K562 (cell line): ENCODE measurements at regions not wholly inside any gene's neighbourhood (a gene's known extent, or its start where the extent isn't known, plus 50 kb on each side); places are given as distances from the start of the nearest gene placed in this dataset.

Experiments
- ATAC-seq: fragments of 200-7000 bp; cut with Tn5 transposase; 3 replicates; pipeline ENCODE4 v1.9.1; 2020; ENCODE audit warnings: moderate library complexity
- BruUV-seq: library from RNA; stranded (reverse); fragments of 400-500 nt; replicated peaks from 2 replicates; lab custom pipeline; 2021; lab: Mats Ljungman, UMichigan
- CTCF ChIA-PET: fragments of 300-600 bp; formaldehyde crosslinking; extraction: SDS; loops from one replicate; lab custom pipeline; 2021; ENCODE audit warnings: low intra/inter-chr PET ratio; lab: Yijun Ruan, JAX
- POLR2A ChIA-PET: fragments of 300-600, 350-650 bp; sonication (Branson Sonifier 250); formaldehyde crosslinking; extraction: SDS; loops from one replicate; lab custom pipeline; 2021; ENCODE audit warnings: antibody characterized with exemption, inconsistent platforms; lab: Yijun Ruan, JAX
- DNase-seq, 4 experiments: peaks; one replicate each; pipeline versions ENCODE4 v3.0.0 to v3.0.0-alpha.2; 2011 to 2018; ENCODE audit warnings: low spot score in 3 of 4, mixed read lengths in 3 of 4; ENCODE audit errors: extremely low read depth in 1 of 4
- FAIRE-seq: peaks from 2 replicates; lab custom pipeline; 2011; peaks lifted over from hg19 to GRCh38; lab: Jason Lieb, UNC
- H2AFZ ChIP-seq: 2 replicates; pipeline ENCODE4 v1.6.0; 2011; ENCODE audit warnings: low read depth, low read length, control low read depth, inconsistent platforms
- H3K27ac ChIP-seq: fragments of 200-600 bp; 3 replicates; pipeline ENCODE4 v1.8.0; 2011; ENCODE audit warnings: low read depth, mild to moderate bottlenecking, control low read depth, inconsistent platforms, low read length, moderate library complexity, mixed read lengths; ENCODE audit errors: extremely low read depth
- H3K27me3 ChIP-seq, 2 experiments: fragments of 300-600 bp in 1 of 2; 2 replicates in 1 of 2; 3 replicates in 1 of 2; pipeline versions ENCODE4 v1.6.0 to v1.8.0; 2011; ENCODE audit warnings: inconsistent platforms in 2 of 2, low read length in 2 of 2, mild to moderate bottlenecking in 1 of 2, mixed read lengths in 1 of 2, moderate library complexity in 1 of 2; ENCODE audit not compliant: control insufficient read depth in 2 of 2, insufficient read depth in 2 of 2
- H3K36me3 ChIP-seq: fragments of 300-600 bp; 3 replicates; pipeline ENCODE4 v1.8.0; 2011; ENCODE audit warnings: mild to moderate bottlenecking, low read length, inconsistent platforms; ENCODE audit not compliant: control insufficient read depth, insufficient read depth
- H3K4me1 ChIP-seq, 2 experiments: fragments of 200-600 bp in 1 of 2; replicated peaks in 1 of 2; 2 replicates in 1 of 2; 3 replicates in 1 of 2; pipeline versions ENCODE4 v1.5.1 to v1.8.0; 2011; ENCODE audit warnings: inconsistent platforms in 2 of 2, low read length in 2 of 2, mild to moderate bottlenecking in 1 of 2, mixed read lengths in 1 of 2, moderate library complexity in 1 of 2; ENCODE audit not compliant: control insufficient read depth in 2 of 2, insufficient read depth in 2 of 2
- H3K4me2 ChIP-seq: 2 replicates; pipeline ENCODE4 v1.6.1; 2011; ENCODE audit warnings: low read length, control low read depth, inconsistent platforms, mixed read lengths; ENCODE audit not compliant: insufficient read depth
- H3K4me3 ChIP-seq: fragments of 200-600 bp; sonication (generic), shearing (Covaris generic); 2 replicates; pipeline ENCODE4 v1.5.1; 2016; ENCODE audit warnings: control low read depth, inconsistent platforms
- H3K79me2 ChIP-seq: fragments of 200-600 bp; 3 replicates; pipeline ENCODE4 v1.8.0; 2011; ENCODE audit warnings: low read length, inconsistent platforms; ENCODE audit not compliant: control insufficient read depth, insufficient read depth
- H3K9ac ChIP-seq, 2 experiments: 2 replicates each; pipeline versions ENCODE4 v1.6.0 to v1.6.1; 2011; ENCODE audit warnings: low read depth in 2 of 2, low read length in 2 of 2, control low read depth in 1 of 2, inconsistent platforms in 1 of 2, mild to moderate bottlenecking in 1 of 2, mixed read lengths in 1 of 2; ENCODE audit not compliant: insufficient read depth in 1 of 2
- H3K9me1 ChIP-seq: one replicate; pipeline ENCODE4 v1.6.0; 2011; ENCODE audit warnings: inconsistent platforms, mild to moderate bottlenecking, low read length, moderate library complexity; ENCODE audit not compliant: control insufficient read depth, insufficient read depth
- H3K9me3 ChIP-seq: replicated peaks from 2 replicates; pipeline ENCODE4 v1.5.1; 2011; ENCODE audit warnings: low read depth, low read length, inconsistent platforms; ENCODE audit not compliant: control insufficient read depth, insufficient read depth
- H4K20me1 ChIP-seq: replicated peaks from 2 replicates; pipeline ENCODE4 v1.6.1; 2011; ENCODE audit warnings: low read length, inconsistent platforms, mixed read lengths; ENCODE audit not compliant: control insufficient read depth, insufficient read depth
- EWSR1 ChIP-seq: fragments of 450-650 bp; IDR thresholded peaks from 2 replicates; pipeline ENCODE4 v1.6.1; 2018; ENCODE audit warnings: borderline replicate concordance, mild to moderate bottlenecking, low read depth, moderate library complexity; ENCODE audit not compliant: partially characterized antibody
- FOXP1 ChIP-seq: sonication (generic); formaldehyde crosslinking; IDR thresholded peaks from 2 replicates; pipeline ENCODE4 v1.8.0; 2022; ENCODE audit warnings: mild to moderate bottlenecking, missing genetic modification reagents
- HDGF ChIP-seq: fragments of 450-650 bp; IDR thresholded peaks from 2 replicates; pipeline ENCODE4 v1.6.1; 2016
- L3MBTL2 ChIP-seq: fragments of 450-650 bp; IDR thresholded peaks from 2 replicates; pipeline ENCODE4 v1.6.1; 2016; ENCODE audit warnings: mild to moderate bottlenecking, moderate library complexity
- PHB ChIP-seq: fragments of 250-450 bp; sonication (Bioruptor Pico); IDR thresholded peaks from 2 replicates; pipeline ENCODE4 v1.5.0; 2021
- PHF21A ChIP-seq: fragments of 450-650 bp; IDR thresholded peaks from 2 replicates; pipeline ENCODE4 v1.6.1; 2017; ENCODE audit warnings: low read depth, borderline replicate concordance
- SIN3B ChIP-seq: fragments of 450-650 bp; IDR thresholded peaks from 2 replicates; pipeline ENCODE4 v1.6.1; 2017; ENCODE audit warnings: low read depth, mild to moderate bottlenecking, moderate library complexity
- TBL1XR1 ChIP-seq, 2 experiments: IDR thresholded peaks; 2 replicates each; pipeline ENCODE4 v1.6.1; 2012; ENCODE audit warnings: improper control_type of control experiment in 2 of 2, low read length in 2 of 2, mild to moderate bottlenecking in 1 of 2
- TEAD2 ChIP-seq: fragments of 450-650 bp; IDR thresholded peaks from 2 replicates; pipeline ENCODE4 v1.6.1; 2016; ENCODE audit warnings: missing genetic modification characterization, control low read depth, missing compliant biosample characterization
- ZNF584 ChIP-seq: fragments of 200-800 bp; sonication (Bioruptor generic); IDR thresholded peaks from 2 replicates; pipeline ENCODE4 v1.6.1; 2016; ENCODE audit warnings: low read depth, mild to moderate bottlenecking, missing genetic modification characterization, missing compliant biosample characterization
- ZNF695 ChIP-seq: fragments of 450-650 bp; formaldehyde crosslinking; IDR thresholded peaks from 2 replicates; pipeline ENCODE4 v1.4.0; 2020; ENCODE audit warnings: mild to moderate bottlenecking, moderate library complexity
- WGBS: fragments of 100-300 bp; shearing (Covaris generic); methylation state at CpG from one replicate; pipeline ENCODE4 v1.1.6; 2016; ENCODE audit warnings: low coverage, mixed read lengths; ENCODE audit not compliant: insufficient coverage; ENCODE audit errors: missing lambda C conversion rate; 5-methylcytosine and 5-hydroxymethylcytosine counted together
- in situ Hi-C: fragments of 300-500 bp; cut with MboI; formaldehyde crosslinking; loops from 4 replicates; pipeline ENCODE4 v1.15.0; 2018; ENCODE audit warnings: inconsistent platforms, mixed read lengths
- intact Hi-C: fragments of 100-400 bp; cut with micrococcal nuclease; formaldehyde crosslinking; loops from 2 replicates; pipeline ENCODE4 v1.14.2; 2022
- TF ChIP-seq, protein P1 (sequence below): sonication (generic); formaldehyde crosslinking; IDR thresholded peaks from 2 replicates; pipeline ENCODE4 v1.8.0; 2022; ENCODE audit warnings: mild to moderate bottlenecking, missing genetic modification reagents, borderline replicate concordance
- TF ChIP-seq, protein P2 (sequence below): fragments of 250-450 bp; sonication (Bioruptor Pico); IDR thresholded peaks from 2 replicates; pipeline ENCODE4 v1.4.0; 2020; ENCODE audit warnings: mild to moderate bottlenecking, moderate library complexity, borderline replicate concordance

DNA sequence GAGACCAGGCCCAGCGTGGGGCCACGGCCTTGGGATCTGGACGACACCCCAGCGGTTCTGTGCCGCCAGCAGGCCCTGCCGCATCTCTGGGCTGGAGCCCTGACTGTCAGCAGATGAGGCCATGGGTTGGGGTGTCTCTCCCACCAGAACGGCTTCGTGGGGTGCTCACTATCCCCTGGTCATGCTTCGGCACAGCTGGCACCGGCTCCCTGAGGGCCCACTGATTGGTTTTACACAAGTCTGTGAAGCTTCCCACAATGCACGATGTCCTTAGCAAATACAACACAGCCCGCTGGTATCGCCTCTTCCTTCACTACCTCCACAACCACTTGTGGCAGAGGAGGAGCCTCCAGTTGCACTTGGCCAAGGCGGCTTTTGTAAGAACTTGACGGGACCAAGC lies 94.3 kb downstream of the THBS2 start:
- Histone ChIP-seq H3K9me3 (no peaks in the 10 kb centered on the region), H3K79me2 (no peaks in the 10 kb centered on the region), H4K20me1 (peaks cover 22% of the 10 kb centered on the region), H3K9ac (no peak overlapping the region), H3K4me3 (no peak overlapping the region), H2AFZ (no peak overlapping the region), H3K4me2 (no peak overlapping the region), H3K4me1 (no peaks in the 10 kb centered on the region; a peak in 1 of 5 replicates), H3K27ac (no peak overlapping the region), H3K36me3 (no peaks in the 10 kb centered on the region), H3K27me3 (peaks cover 82 to 83% of the 10 kb centered on the region in 2 experiments), H3K9me1 (no peaks in the 10 kb centered on the region)
- CTCF ChIA-PET: no interaction called here
- in situ Hi-C loops: no loop called here
- POLR2A ChIA-PET: no interaction called here
- no peak for TF ChIP-seq ZNF584 (CRISPR knock-in tag)
- TF ChIP-seq, protein P1, sequence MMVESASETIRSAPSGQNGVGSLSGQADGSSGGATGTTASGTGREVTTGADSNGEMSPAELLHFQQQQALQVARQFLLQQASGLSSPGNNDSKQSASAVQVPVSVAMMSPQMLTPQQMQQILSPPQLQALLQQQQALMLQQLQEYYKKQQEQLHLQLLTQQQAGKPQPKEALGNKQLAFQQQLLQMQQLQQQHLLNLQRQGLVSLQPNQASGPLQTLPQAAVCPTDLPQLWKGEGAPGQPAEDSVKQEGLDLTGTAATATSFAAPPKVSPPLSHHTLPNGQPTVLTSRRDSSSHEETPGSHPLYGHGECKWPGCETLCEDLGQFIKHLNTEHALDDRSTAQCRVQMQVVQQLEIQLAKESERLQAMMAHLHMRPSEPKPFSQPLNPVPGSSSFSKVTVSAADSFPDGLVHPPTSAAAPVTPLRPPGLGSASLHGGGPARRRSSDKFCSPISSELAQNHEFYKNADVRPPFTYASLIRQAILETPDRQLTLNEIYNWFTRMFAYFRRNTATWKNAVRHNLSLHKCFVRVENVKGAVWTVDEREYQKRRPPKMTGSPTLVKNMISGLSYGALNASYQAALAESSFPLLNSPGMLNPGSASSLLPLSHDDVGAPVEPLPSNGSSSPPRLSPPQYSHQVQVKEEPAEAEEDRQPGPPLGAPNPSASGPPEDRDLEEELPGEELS: no peak
- TF ChIP-seq, protein P2, sequence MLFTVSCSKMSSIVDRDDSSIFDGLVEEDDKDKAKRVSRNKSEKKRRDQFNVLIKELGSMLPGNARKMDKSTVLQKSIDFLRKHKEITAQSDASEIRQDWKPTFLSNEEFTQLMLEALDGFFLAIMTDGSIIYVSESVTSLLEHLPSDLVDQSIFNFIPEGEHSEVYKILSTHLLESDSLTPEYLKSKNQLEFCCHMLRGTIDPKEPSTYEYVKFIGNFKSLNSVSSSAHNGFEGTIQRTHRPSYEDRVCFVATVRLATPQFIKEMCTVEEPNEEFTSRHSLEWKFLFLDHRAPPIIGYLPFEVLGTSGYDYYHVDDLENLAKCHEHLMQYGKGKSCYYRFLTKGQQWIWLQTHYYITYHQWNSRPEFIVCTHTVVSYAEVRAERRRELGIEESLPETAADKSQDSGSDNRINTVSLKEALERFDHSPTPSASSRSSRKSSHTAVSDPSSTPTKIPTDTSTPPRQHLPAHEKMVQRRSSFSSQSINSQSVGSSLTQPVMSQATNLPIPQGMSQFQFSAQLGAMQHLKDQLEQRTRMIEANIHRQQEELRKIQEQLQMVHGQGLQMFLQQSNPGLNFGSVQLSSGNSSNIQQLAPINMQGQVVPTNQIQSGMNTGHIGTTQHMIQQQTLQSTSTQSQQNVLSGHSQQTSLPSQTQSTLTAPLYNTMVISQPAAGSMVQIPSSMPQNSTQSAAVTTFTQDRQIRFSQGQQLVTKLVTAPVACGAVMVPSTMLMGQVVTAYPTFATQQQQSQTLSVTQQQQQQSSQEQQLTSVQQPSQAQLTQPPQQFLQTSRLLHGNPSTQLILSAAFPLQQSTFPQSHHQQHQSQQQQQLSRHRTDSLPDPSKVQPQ: no peak
- no peak for TF ChIP-seq SIN3B
- TF ChIP-seq HDGF: no peak
- TF ChIP-seq ZNF695 (CRISPR knock-in tag): no peak
- TF ChIP-seq EWSR1: no peak
- no peak for TF ChIP-seq TBL1XR1 (IDR thresholded peaks at IDR 0.05; ENCODE audit: low read length in 2 of 2)
- TF ChIP-seq PHB (CRISPR knock-in tag): no peak
- no peak for TF ChIP-seq TEAD2 (tag)
- no peak for TF ChIP-seq PHF21A
- TF ChIP-seq L3MBTL2: no peak
- no peak for TF ChIP-seq FOXP1
- no peak for FAIRE-seq
- 1% methylated on average over 15 of the region's 15 CpGs for WGBS
- no peak for DNase-seq
- intact Hi-C loops: no loop called here
- BruUV-seq: no TSS peak
- no peak for ATAC-seq
